ENCODE measurements at regions not wholly inside any gene's neighbourhood (a gene's known extent, or its start where the extent isn't known, plus 50 kb on each side); places are given as distances from the start of the nearest gene placed in this dataset.

DNA sequence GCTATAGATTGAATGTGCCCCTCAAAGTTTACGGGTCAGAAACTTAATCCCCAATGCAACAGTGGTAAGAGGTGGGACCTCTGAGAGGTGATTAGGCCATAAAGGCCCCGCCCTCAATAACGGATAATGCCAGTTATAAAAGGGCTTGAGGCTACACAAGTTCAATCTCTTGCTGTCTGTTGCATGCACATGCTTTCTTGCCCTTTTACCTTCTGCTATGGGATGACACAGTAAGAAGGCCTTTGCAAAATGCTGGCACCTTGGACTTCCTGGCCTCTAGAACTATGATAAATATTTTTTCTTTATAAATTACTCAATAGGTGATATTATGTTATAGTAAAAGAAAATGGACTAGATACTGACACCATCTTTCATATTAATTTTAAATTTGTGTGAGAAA lies 806.1 kb downstream of the TENT5A start:
- 50 to 82% methylated on average over 3 of the region's 3 CpGs for WGBS, 2 donors
- no peak overlapping the region for H3K4me3 ChIP-seq (ENCODE audit: low read depth, poor library complexity, severe bottlenecking)
- intact Hi-C loops (cut with DNase I; ENCODE audit: low total_unique reads): loop anchor here (5.0 kb wide), 1 partner anchor 546 kb away; no protein-coding TSS in a partner anchor
- TF ChIP-seq, protein P1, sequence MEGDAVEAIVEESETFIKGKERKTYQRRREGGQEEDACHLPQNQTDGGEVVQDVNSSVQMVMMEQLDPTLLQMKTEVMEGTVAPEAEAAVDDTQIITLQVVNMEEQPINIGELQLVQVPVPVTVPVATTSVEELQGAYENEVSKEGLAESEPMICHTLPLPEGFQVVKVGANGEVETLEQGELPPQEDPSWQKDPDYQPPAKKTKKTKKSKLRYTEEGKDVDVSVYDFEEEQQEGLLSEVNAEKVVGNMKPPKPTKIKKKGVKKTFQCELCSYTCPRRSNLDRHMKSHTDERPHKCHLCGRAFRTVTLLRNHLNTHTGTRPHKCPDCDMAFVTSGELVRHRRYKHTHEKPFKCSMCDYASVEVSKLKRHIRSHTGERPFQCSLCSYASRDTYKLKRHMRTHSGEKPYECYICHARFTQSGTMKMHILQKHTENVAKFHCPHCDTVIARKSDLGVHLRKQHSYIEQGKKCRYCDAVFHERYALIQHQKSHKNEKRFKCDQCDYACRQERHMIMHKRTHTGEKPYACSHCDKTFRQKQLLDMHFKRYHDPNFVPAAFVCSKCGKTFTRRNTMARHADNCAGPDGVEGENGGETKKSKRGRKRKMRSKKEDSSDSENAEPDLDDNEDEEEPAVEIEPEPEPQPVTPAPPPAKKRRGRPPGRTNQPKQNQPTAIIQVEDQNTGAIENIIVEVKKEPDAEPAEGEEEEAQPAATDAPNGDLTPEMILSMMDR (IDR thresholded peaks at IDR 0.05): no peak
- TF ChIP-seq POLR2A (IDR thresholded peaks at IDR 0.05): no peak
- no peak for DNase-seq (ENCODE audit: low spot score in 2 of 2)

- intact Hi-C loops (cut with DNase I; ENCODE audit: low total_unique reads): no loop called here
- no peak overlapping the region for H3K4me3 ChIP-seq (ENCODE audit: low read depth, poor library complexity, severe bottlenecking)
- DNase-seq (ENCODE audit: low spot score in 2 of 2): no peak
- TF ChIP-seq, protein P1 (IDR thresholded peaks at IDR 0.05): no peak
- no peak for TF ChIP-seq POLR2A (IDR thresholded peaks at IDR 0.05)
- WGBS, 2 donors: 70 to 71% methylated on average over 1 of the region's 1 CpG
Measured at GRCh38 chr6:80942911-80943310, 809.6 kb downstream of the TENT5A start.

GRCh38 chr6:80940976-80941375 lies 811.5 kb downstream of the TENT5A start:
- DNase-seq (ENCODE audit: low spot score in 2 of 2): no peak
- no peak overlapping the region for H3K4me3 ChIP-seq (ENCODE audit: low read depth, poor library complexity, severe bottlenecking)
- intact Hi-C loops (cut with DNase I; ENCODE audit: low total_unique reads): no loop called here
- WGBS, 2 donors: 75 to 84% methylated on average over 1 of the region's 1 CpG
- TF ChIP-seq, protein P1 (IDR thresholded peaks at IDR 0.05): no peak
- no peak for TF ChIP-seq POLR2A (IDR thresholded peaks at IDR 0.05)

GRCh38 chr6:80940571-80940970 lies 811.9 kb downstream of the TENT5A start:
- H3K4me3 ChIP-seq (ENCODE audit: low read depth, poor library complexity, severe bottlenecking): no peak overlapping the region
- WGBS, 2 donors: 46 to 49% methylated on average over 1 of the region's 1 CpG
- no peak for TF ChIP-seq POLR2A (IDR thresholded peaks at IDR 0.05)
- TF ChIP-seq, protein P1 (IDR thresholded peaks at IDR 0.05): no peak
- intact Hi-C loops (cut with DNase I; ENCODE audit: low total_unique reads): no loop called here
- DNase-seq (ENCODE audit: low spot score in 2 of 2): no peak

DNA sequence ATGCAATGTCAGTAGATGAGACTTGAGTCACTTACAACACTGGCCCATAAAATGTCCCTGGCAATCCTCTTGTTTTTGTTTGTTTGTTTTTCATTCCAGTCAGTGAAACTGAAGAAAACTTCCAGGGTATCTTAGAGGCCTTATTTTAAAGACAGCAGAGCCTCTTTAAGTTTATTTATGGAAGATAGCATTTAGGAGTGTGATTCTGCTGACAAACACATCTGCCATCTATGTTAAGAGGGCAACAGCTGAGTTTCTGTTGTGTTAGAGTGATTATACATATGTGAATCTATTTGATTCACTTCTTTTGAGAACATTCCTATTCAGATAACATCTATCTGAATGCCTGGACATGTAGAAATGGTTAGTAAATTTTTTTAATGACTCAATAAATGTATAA lies 812.6 kb downstream of the TENT5A start:
- H3K4me3 ChIP-seq (ENCODE audit: low read depth, poor library complexity, severe bottlenecking): no peak overlapping the region
- TF ChIP-seq POLR2A (IDR thresholded peaks at IDR 0.05): no peak
- TF ChIP-seq, protein P1 (IDR thresholded peaks at IDR 0.05): no peak
- no peak for DNase-seq (ENCODE audit: low spot score in 2 of 2)
- intact Hi-C loops (cut with DNase I; ENCODE audit: low total_unique reads): no loop called here

DNA sequence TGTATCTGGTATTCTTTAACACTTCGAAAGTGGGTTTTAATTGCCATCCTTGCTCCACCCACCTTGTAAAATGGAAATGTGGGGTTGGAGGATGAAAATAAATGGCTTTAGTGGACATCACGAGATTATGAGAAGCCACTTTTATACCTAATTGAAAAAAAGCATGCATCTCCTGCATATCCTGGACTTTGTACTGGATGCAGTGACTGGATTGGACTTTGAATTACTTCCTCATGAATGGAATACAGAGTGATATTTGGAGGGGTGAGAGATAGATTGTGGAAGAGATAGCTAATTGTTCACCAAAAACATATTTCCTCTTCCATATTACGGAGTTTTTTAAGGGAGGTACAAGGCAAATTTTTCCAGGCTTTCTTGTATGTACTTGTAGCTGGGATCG lies 813.0 kb downstream of the TENT5A start:
- DNase-seq (ENCODE audit: low spot score in 2 of 2): no peak
- 62 to 68% methylated on average over 4 of the region's 4 CpGs for WGBS, 2 donors
- TF ChIP-seq POLR2A (IDR thresholded peaks at IDR 0.05): no peak
- TF ChIP-seq, protein P1 (IDR thresholded peaks at IDR 0.05): no peak
- no peak overlapping the region for H3K4me3 ChIP-seq (ENCODE audit: low read depth, poor library complexity, severe bottlenecking)
- intact Hi-C loops (cut with DNase I; ENCODE audit: low total_unique reads): no loop called here

All from lower leg skin (tissue), 4 donors.